Endothelial cell of umbilical vein (primary cell): ENCODE measurements at regions not wholly inside any gene's neighbourhood (a gene's known extent, or its start where the extent isn't known, plus 50 kb on each side); places are given as distances from the start of the nearest gene placed in this dataset.

Experiments
- CTCF ChIP-seq, 2 donors: IDR thresholded peaks; 1 replicate in 1 of 2; 2 replicates in 1 of 2; pipeline ENCODE4 v1.5.1; 2011; ENCODE audit warnings: low read length in 2 of 2, mild to moderate bottlenecking in 2 of 2, moderate library complexity in 2 of 2, control low read depth in 1 of 2, inconsistent platforms in 1 of 2, low read depth in 1 of 2; ENCODE audit not compliant: insufficient read depth in 1 of 2; ENCODE audit errors: extremely low read depth in 1 of 2
- EZH2 ChIP-seq: IDR thresholded peaks from 2 replicates; pipeline ENCODE4 v1.6.1; 2012; ENCODE audit warnings: borderline replicate concordance, low read depth, mild to moderate bottlenecking, moderate library complexity, low read length, inconsistent platforms; ENCODE audit not compliant: severe bottlenecking
- JUN ChIP-seq: IDR thresholded peaks from 2 replicates; pipeline ENCODE4 v1.6.1; 2011; ENCODE audit warnings: borderline replicate concordance, low read depth; ENCODE audit not compliant: insufficient read length, insufficient read depth
- POLR2A ChIP-seq: IDR thresholded peaks from 2 replicates; pipeline ENCODE4 v1.6.1; 2012; ENCODE audit warnings: low read depth, mild to moderate bottlenecking, control low read depth, low read length

- no peak for TF ChIP-seq POLR2A
- no peak for TF ChIP-seq EZH2
- no peak for TF ChIP-seq CTCF (IDR thresholded peaks at IDR 0.05; ENCODE audit: extremely low read depth in 1 of 2, insufficient read depth in 1 of 2, low read depth in 1 of 2, low read length in 2 of 2)
- TF ChIP-seq JUN = no peak
Observed at GRCh38 chr15:94001255-94001801, 230.0 kb upstream of the MCTP2 start.
